Adrenal gland (tissue), 9 donors: ENCODE measurements at regions not wholly inside any gene's neighbourhood (a gene's known extent, or its start where the extent isn't known, plus 50 kb on each side); places are given as distances from the start of the nearest gene placed in this dataset.
"Not testable (repeated sequence)": the region's sequence is repeated elsewhere in the genome, so short reads cannot be mapped to it uniquely, and the experiment has no call there.

Experiments used
- DNase-seq, 7 donors: peaks; one replicate each; pipeline ENCODE4 v3.0.0-alpha.2; 2019 to 2020
- H3K27ac ChIP-seq, 5 donors: fragments of 200-600 bp; sonication (generic) in 4 of 5; 1 replicate in 3 of 5; 2 replicates in 2 of 5; pipeline versions ENCODE4 v1.5.1 to v1.8.0; 2016 to 2020; ENCODE audit warnings: mild to moderate bottlenecking in 1 of 5
- H3K27me3 ChIP-seq: fragments of 200-600 bp; 2 replicates; pipeline ENCODE4 v1.8.0; 2021
- H3K36me3 ChIP-seq, 2 donors: fragments of 200-600 bp; replicated peaks in 1 of 2; 1 replicate in 1 of 2; 2 replicates in 1 of 2; pipeline versions ENCODE4 v1.5.1 to v1.8.0; 2018 to 2022
- H3K4me1 ChIP-seq, 2 donors: fragments of 200-600 bp; replicated peaks in 1 of 2; 1 replicate in 1 of 2; 2 replicates in 1 of 2; pipeline versions ENCODE4 v1.5.1 to v1.8.0; 2018 to 2021
- H3K4me3 ChIP-seq, 4 donors: fragments of 200-600 bp; sonication (generic) in 3 of 4; one replicate each; pipeline ENCODE4 v1.5.1; 2016 to 2018
- H3K9me3 ChIP-seq, 3 donors: fragments of 200-600 bp; sonication (generic) in 1 of 3; replicated peaks in 1 of 3; 1 replicate in 2 of 3; 2 replicates in 1 of 3; pipeline versions ENCODE4 v1.5.1 to v1.8.0; 2016 to 2021
- POLR2A ChIP-seq, 2 donors: fragments of 450-650 bp; IDR thresholded peaks; one replicate each; pipeline ENCODE4 v1.6.1; 2017; ENCODE audit warnings: antibody characterized with exemption in 2 of 2, mild to moderate bottlenecking in 2 of 2, moderate library complexity in 1 of 2
- WGBS, 4 donors: extraction: QIAGEN DNeasy Blood & Tissue Kit in 2 of 4; methylation state at CpG; one replicate each; pipeline versions ENCODE4 v1.1.5 to v1.1.7; 2013 to 2017; 5-methylcytosine and 5-hydroxymethylcytosine counted together
- intact Hi-C, 2 donors: fragments of 100-400 bp; cut with DNase I; formaldehyde crosslinking; loops; one replicate each; pipeline versions ENCODE4 v1.14.1 to v1.15.0; 2022 to 2023
- TF ChIP-seq, protein P1 (sequence below), 6 experiments: fragments of 450-650 bp in 4 of 6; fragments of 200-600 bp in 2 of 6; sonication (generic) in 1 of 6; IDR thresholded peaks; 1 replicate in 5 of 6; 2 replicates in 1 of 6; pipeline versions ENCODE4 v1.5.1 to v1.8.0; 2016 to 2021; ENCODE audit warnings: antibody characterized with exemption in 6 of 6, mild to moderate bottlenecking in 2 of 6, moderate library complexity in 1 of 6
- donor health status: healthy with polysubstance abuse.
- donor health status: Bipolar disorder and iron deficiency.
- donor health status: DM: yes; HTN: yes; CAD: no.
- donor health status: DM: no; HTN: no; CAD: no.
- donor health status: DM: no; HTN: no; CAD: no.

DNA sequence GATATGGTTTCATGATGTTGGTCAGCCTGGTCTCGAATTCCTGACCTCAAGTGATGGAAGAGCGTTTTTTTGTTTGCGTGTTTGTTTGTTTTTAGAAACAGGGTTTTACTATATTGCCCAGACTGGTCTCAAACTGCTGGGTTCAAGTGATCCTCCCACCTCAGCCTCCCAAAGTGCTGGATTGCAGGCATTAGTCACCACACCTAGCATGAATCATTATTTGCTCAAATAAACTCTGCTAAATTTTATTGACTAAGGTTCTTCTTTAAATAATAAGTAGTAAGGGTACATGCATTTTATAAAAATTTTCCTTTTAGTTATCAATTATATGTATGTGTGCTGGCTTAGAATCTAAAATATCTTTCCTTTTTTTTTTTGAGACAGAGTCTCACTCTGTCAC is 52.9 kb downstream of the ZBTB9 start:
- Histone ChIP-seq H3K4me3 (no peak overlapping the region), H3K27ac (no peak overlapping the region), H3K27me3 (no peaks in the 10 kb centered on the region), H3K4me1 (peaks cover 0 to 4% of the 10 kb centered on the region in 2 donors), H3K9me3 (no peaks in the 10 kb centered on the region), H3K36me3 (no peaks in the 10 kb centered on the region)
- TF ChIP-seq POLR2A (IDR thresholded peaks at IDR 0.05) = no peak
- TF ChIP-seq, protein P1, sequence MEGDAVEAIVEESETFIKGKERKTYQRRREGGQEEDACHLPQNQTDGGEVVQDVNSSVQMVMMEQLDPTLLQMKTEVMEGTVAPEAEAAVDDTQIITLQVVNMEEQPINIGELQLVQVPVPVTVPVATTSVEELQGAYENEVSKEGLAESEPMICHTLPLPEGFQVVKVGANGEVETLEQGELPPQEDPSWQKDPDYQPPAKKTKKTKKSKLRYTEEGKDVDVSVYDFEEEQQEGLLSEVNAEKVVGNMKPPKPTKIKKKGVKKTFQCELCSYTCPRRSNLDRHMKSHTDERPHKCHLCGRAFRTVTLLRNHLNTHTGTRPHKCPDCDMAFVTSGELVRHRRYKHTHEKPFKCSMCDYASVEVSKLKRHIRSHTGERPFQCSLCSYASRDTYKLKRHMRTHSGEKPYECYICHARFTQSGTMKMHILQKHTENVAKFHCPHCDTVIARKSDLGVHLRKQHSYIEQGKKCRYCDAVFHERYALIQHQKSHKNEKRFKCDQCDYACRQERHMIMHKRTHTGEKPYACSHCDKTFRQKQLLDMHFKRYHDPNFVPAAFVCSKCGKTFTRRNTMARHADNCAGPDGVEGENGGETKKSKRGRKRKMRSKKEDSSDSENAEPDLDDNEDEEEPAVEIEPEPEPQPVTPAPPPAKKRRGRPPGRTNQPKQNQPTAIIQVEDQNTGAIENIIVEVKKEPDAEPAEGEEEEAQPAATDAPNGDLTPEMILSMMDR (IDR thresholded peaks at IDR 0.05) = no peak
- 79 to 97% (median 93%) methylated on average over 3 of the region's 3 CpGs for WGBS, 4 donors
- intact Hi-C loops = no loop called here
- no peak for DNase-seq

DNA sequence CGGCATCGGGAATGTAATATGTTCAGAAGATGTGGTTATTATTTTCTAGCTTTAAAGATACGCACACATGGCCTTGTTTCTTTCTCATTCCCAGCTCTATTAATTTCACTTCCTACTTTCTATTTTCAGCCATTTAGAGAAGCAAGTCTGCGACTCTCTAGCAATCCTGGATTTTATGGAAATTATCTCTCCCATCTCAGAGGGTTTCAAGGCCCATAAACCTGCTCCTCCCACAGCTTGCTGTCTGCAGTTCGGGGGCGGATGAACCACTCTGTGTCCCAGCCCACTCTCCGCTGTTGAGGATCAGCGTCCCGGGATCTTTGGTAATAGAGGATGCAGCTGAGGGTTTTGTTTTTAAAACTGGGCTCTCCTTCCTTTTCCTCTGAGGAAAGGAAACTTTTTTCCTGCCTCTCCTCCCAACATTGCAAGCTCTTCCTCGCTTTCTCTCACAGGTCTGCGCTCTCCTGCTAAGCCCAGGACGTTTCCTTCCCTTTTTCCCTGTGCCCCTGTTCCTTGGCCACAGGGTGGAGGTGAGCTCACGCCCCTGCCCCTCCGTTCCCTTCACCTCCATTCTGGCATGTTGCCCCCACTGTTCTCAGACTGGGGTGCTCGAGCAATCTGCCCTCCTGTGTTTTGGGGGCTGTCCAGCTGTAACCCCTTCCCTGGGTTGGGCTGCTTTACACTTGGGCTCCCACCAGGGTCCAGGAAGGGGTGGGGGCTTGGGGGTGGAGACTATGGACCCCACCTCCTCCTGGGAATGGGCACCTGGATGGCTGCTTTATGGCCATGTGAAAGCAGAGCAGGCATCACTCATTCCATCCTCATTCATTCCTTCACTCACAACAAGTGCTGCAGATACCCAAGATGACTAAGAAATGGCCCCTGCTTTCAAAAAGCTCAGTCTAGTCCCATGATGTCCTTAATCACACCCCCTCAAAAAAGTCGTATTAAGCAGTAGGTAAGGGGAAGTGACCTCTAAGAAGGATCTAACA is 54.9 kb downstream of the ZBTB9 start:
- Histone ChIP-seq H3K36me3 (no peaks in the 10 kb centered on the region), H3K27ac (peak overlapping the region in 2 of 5 donors; percentile 31 to 36), H3K27me3 (no peaks in the 10 kb centered on the region), H3K4me3 (peak overlapping the region in 2 of 4 donors; percentile 6 to 48), H3K4me1 (peaks cover 0 to 4% of the 10 kb centered on the region in 2 donors), H3K9me3 (no peaks in the 10 kb centered on the region)
- intact Hi-C loops = no loop called here
- WGBS, 4 donors = 14 to 18% (median 16%) methylated on average over 16 of the region's 16 CpGs
- TF ChIP-seq POLR2A (IDR thresholded peaks at IDR 0.05) = no peak
- TF ChIP-seq, protein P1 (IDR thresholded peaks at IDR 0.05) = no peak
- peak in 2 of 7 donors; percentile 12 to 22 for DNase-seq

DNA sequence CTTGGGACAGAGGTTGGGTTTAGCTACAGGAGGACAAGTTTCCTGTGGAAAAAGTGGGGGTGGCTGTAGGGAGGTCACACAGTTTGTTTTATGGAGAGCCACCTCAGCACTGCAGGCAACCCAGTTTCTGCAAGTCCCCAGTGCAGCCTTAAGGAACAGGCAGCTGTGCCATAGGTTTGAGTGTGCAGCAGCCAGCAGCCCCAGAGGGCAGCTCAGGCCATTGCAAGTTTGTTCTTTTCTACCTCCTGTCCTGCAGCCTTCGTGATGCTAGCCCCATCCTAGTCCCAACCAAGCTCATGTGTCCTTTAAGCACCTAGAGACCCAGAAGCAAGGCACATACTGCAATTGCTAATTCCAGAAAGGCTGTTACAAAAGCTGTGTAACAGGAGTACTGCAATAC is 58.8 kb downstream of the ZBTB9 start:
- Histone ChIP-seq H3K27ac (no peak overlapping the region), H3K36me3 (no peaks in the 10 kb centered on the region), H3K4me1 (peaks cover 0 to 4% of the 10 kb centered on the region in 2 donors), H3K4me3 (no peak overlapping the region), H3K27me3 (no peaks in the 10 kb centered on the region), H3K9me3 (no peaks in the 10 kb centered on the region)
- TF ChIP-seq POLR2A (IDR thresholded peaks at IDR 0.05) = no peak
- TF ChIP-seq, protein P1 (IDR thresholded peaks at IDR 0.05) = no peak
- WGBS, 4 donors = 77 to 100% (median 100%) methylated on average over 1 of the region's 1 CpG; no CpG with 5 or more reads in 1 of the 4 donors
- intact Hi-C loops = no loop called here
- DNase-seq = no peak

DNA sequence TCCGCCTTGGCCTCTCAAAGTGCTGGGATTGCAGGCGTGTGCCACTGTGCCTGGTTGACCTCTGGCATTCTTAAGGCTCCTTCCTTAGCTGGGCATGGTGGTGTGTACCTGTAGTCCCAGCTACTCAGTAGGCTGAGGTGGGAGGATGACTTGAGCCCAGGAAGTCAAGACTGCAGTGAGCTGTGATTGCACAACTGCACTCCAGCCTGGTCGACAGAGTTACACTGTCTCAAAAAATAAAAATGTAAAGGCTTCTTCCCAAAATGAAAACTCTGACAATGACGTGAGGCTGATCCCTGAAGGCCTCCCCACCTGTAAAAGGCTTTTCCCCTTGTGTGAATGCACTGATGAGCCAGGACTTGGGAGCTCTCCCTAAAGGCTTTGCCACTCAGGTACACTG is 62.4 kb downstream of the ZBTB9 start:
- WGBS, 4 donors = 64 to 77% (median 71%) methylated on average over 2 to 4 of the region's 4 CpGs
- H3K36me3 ChIP-seq = no peaks in the 10 kb centered on the region
- no peaks in the 10 kb centered on the region for H3K27me3 ChIP-seq
- intact Hi-C loops = no loop called here
- no peak overlapping the region for H3K4me3 ChIP-seq
- no peak overlapping the region for H3K27ac ChIP-seq
- DNase-seq = no peak
- no peaks in the 10 kb centered on the region for H3K9me3 ChIP-seq
- TF ChIP-seq, protein P1 (IDR thresholded peaks at IDR 0.05) = no peak
- TF ChIP-seq POLR2A (IDR thresholded peaks at IDR 0.05) = no peak
- no peaks in the 10 kb centered on the region for H3K4me1 ChIP-seq

DNA sequence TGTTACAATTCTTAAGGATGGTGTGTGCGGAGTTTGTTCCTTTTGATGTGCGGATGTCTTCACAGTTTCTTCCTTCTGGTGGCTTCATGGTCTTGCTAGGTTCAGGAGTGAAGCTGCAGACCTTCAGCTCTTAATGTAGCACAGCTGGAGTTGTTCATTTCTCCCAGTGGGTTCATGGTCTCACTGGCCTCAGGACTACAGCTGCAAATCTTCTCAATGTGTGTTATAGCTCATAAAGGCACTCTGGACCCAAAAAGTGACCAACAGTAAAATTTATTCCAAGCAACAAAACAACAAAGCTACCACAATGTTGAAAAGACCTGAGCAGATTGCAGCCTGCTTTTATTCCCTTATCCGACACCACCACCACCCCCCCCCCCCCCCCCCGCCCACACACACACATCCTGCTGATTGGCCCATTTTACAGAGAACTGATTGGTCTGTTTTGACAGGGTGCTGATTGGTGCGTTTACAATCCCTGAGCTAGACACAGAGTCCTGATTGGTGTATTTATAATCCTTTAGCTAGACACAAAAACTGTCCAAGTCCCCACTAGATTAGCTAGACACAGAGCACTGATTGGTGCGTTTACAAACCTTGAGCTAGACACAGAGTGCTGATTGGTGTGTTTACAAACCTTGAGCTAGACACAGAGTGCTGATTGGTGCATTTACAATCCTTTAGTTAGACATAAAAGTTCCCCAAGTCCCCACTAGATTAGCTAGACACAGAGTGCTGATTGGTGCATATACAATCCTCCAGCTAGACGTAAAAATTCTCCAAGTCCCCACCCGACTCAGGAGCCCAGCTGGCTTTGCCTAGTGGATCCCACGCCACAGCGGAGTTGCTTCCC is 59.2 kb downstream of the BAK1 start:
- H3K4me3 ChIP-seq, H3K4me1 ChIP-seq, H3K27ac ChIP-seq, H3K9me3 ChIP-seq, intact Hi-C loops, H3K27me3 ChIP-seq, H3K36me3 ChIP-seq, DNase-seq: not testable (repeated sequence)
- 82 to 91% (median 88%) methylated on average over 8 to 10 of the region's 10 CpGs for WGBS, 4 donors
